Transverse colon (tissue), 4 donors: ENCODE measurements at regions not wholly inside any gene's neighbourhood (a gene's known extent, or its start where the extent isn't known, plus 50 kb on each side); places are given as distances from the start of the nearest gene placed in this dataset.
"Not testable (repeated sequence)": the region's sequence is repeated elsewhere in the genome, so short reads cannot be mapped to it uniquely, and the experiment has no call there.

Source experiments
- CTCF ChIP-seq, 5 experiments: fragments of 200-600 bp in 3 of 5; fragments of 450-650 bp in 2 of 5; sonication (generic) in 3 of 5; IDR thresholded peaks; 1 replicate in 2 of 5; 2 replicates in 3 of 5; pipeline ENCODE4 v1.5.1; 2016 to 2017; ENCODE audit warnings: antibody characterized with exemption in 5 of 5, inconsistent platforms in 3 of 5, mild to moderate bottlenecking in 2 of 5, moderate library complexity in 1 of 5
- EP300 ChIP-seq: sonication (generic); formaldehyde crosslinking; IDR thresholded peaks from one replicate; pipeline ENCODE4 v1.6.1; 2017; ENCODE audit warnings: antibody characterized with exemption, low read depth
- POLR2A ChIP-seq: fragments of 450-650 bp; IDR thresholded peaks from one replicate; pipeline ENCODE4 v1.6.1; 2016; ENCODE audit warnings: antibody characterized with exemption, mild to moderate bottlenecking, moderate library complexity
- POLR2AphosphoS5 ChIP-seq, 3 donors: sonication (generic); formaldehyde crosslinking; IDR thresholded peaks; one replicate each; pipeline ENCODE4 v1.6.1; 2016; ENCODE audit warnings: antibody characterized with exemption in 3 of 3

GRCh38 chr20:30376430-30376766 is 881.1 kb upstream of the DEFB115 start:
- not testable (repeated sequence) for TF ChIP-seq CTCF (IDR thresholded peaks at IDR 0.05); EP300; POLR2A; POLR2AphosphoS5 (IDR thresholded peaks at IDR 0.05)
